DND-41 (cell line): ENCODE measurements at regions not wholly inside any gene's neighbourhood (a gene's known extent, or its start where the extent isn't known, plus 50 kb on each side); places are given as distances from the start of the nearest gene placed in this dataset.

Experiments used
- ATAC-seq: fragments of 200-7000 bp; cut with Tn5 transposase; 3 replicates; pipeline ENCODE4 v1.9.1; 2021; ENCODE audit warnings: low read depth; ENCODE audit not compliant: insufficient read depth
- DNase-seq: peaks from one replicate; pipeline ENCODE4 v3.0.0-alpha.2; 2020
- H2AFZ ChIP-seq: 2 replicates; pipeline ENCODE4 v1.6.0; 2012; ENCODE audit warnings: low read depth, low read length
- H3K27ac ChIP-seq: 2 replicates; pipeline ENCODE4 v1.5.1; 2012; ENCODE audit warnings: low read length, inconsistent platforms
- H3K27me3 ChIP-seq: fragments of 200-600 bp; sonication (generic); 2 replicates; pipeline ENCODE4 v1.6.0; 2012; ENCODE audit warnings: low read length, mild to moderate bottlenecking, inconsistent platforms; ENCODE audit not compliant: insufficient read depth, poor library complexity
- H3K36me3 ChIP-seq: 2 replicates; pipeline ENCODE4 v1.5.1; 2012; ENCODE audit warnings: low read length, inconsistent platforms; ENCODE audit not compliant: insufficient read depth
- H3K4me1 ChIP-seq: 2 replicates; pipeline ENCODE4 v1.5.1; 2012; ENCODE audit warnings: mild to moderate bottlenecking, low read length; ENCODE audit not compliant: insufficient read depth
- H3K4me2 ChIP-seq: 2 replicates; pipeline ENCODE4 v1.6.0; 2012; ENCODE audit warnings: mild to moderate bottlenecking, moderate library complexity, low read length, inconsistent platforms; ENCODE audit not compliant: insufficient read depth
- H3K4me3 ChIP-seq, 2 experiments: fragments of 200-600 bp in 1 of 2; shearing (Covaris generic) in 1 of 2; 2 replicates each; pipeline ENCODE4 v1.5.1; 2012 to 2016; ENCODE audit warnings: inconsistent platforms in 2 of 2, low read length in 2 of 2, mild to moderate bottlenecking in 2 of 2, low read depth in 1 of 2, moderate library complexity in 1 of 2
- H3K79me2 ChIP-seq: 2 replicates; pipeline ENCODE4 v1.6.0; 2012; ENCODE audit warnings: low read length, inconsistent platforms; ENCODE audit not compliant: insufficient read depth
- H3K9ac ChIP-seq: 2 replicates; pipeline ENCODE4 v1.6.0; 2012; ENCODE audit warnings: low read depth, mild to moderate bottlenecking, inconsistent platforms, low read length, moderate library complexity
- H3K9me3 ChIP-seq: 2 replicates; pipeline ENCODE4 v1.5.1; 2012; ENCODE audit warnings: low read length, moderate library complexity, mild to moderate bottlenecking, inconsistent platforms; ENCODE audit not compliant: insufficient read depth, severe bottlenecking
- H4K20me1 ChIP-seq: 2 replicates; pipeline ENCODE4 v1.6.0; 2012; ENCODE audit warnings: low read length; ENCODE audit not compliant: insufficient read depth
- CTCF ChIP-seq: IDR thresholded peaks from 2 replicates; pipeline ENCODE4 v1.5.1; 2012; ENCODE audit warnings: borderline replicate concordance, low read length, moderate library complexity, mild to moderate bottlenecking; ENCODE audit not compliant: poor library complexity, severe bottlenecking; ENCODE audit errors: extremely low read depth
- EZH2 ChIP-seq: IDR thresholded peaks from 3 replicates; pipeline ENCODE4 v1.6.1; 2012; ENCODE audit warnings: borderline replicate concordance, low read depth, mild to moderate bottlenecking, moderate library complexity, low read length, inconsistent platforms; ENCODE audit not compliant: severe bottlenecking

- Histone ChIP-seq H3K4me2 (no peak overlapping the region), H3K9me3 (no peaks in the 10 kb centered on the region), H4K20me1 (no peaks in the 10 kb centered on the region), H3K79me2 (no peaks in the 10 kb centered on the region), H3K4me3 (no peak overlapping the region), H2AFZ (no peak overlapping the region), H3K27ac (no peak overlapping the region), H3K9ac (no peak overlapping the region), H3K4me1 (no peaks in the 10 kb centered on the region), H3K36me3 (no peaks in the 10 kb centered on the region), H3K27me3 (no peaks in the 10 kb centered on the region)
- TF ChIP-seq CTCF (no peak), EZH2 (no peak)
- ATAC-seq (no peak), DNase-seq (no peak)
These were observed 50.6 kb upstream of the SGO1 start for GRCh38 chr3:20236603-20237002.
